Transverse colon (tissue), 4 donors: ENCODE measurements at regions not wholly inside any gene's neighbourhood (a gene's known extent, or its start where the extent isn't known, plus 50 kb on each side); places are given as distances from the start of the nearest gene placed in this dataset.

ENCODE experiments used
- EP300 ChIP-seq: sonication (generic); formaldehyde crosslinking; IDR thresholded peaks from one replicate; pipeline ENCODE4 v1.6.1; 2017; ENCODE audit warnings: antibody characterized with exemption, low read depth
- POLR2A ChIP-seq: fragments of 450-650 bp; IDR thresholded peaks from one replicate; pipeline ENCODE4 v1.6.1; 2016; ENCODE audit warnings: antibody characterized with exemption, mild to moderate bottlenecking, moderate library complexity
- POLR2AphosphoS5 ChIP-seq, 3 donors: sonication (generic); formaldehyde crosslinking; IDR thresholded peaks; one replicate each; pipeline ENCODE4 v1.6.1; 2016; ENCODE audit warnings: antibody characterized with exemption in 3 of 3
- TF ChIP-seq, protein P1 (sequence below), 5 experiments: fragments of 200-600 bp in 3 of 5; fragments of 450-650 bp in 2 of 5; sonication (generic) in 3 of 5; IDR thresholded peaks; 1 replicate in 2 of 5; 2 replicates in 3 of 5; pipeline ENCODE4 v1.5.1; 2016 to 2017; ENCODE audit warnings: antibody characterized with exemption in 5 of 5, inconsistent platforms in 3 of 5, mild to moderate bottlenecking in 2 of 5, moderate library complexity in 1 of 5

DNA sequence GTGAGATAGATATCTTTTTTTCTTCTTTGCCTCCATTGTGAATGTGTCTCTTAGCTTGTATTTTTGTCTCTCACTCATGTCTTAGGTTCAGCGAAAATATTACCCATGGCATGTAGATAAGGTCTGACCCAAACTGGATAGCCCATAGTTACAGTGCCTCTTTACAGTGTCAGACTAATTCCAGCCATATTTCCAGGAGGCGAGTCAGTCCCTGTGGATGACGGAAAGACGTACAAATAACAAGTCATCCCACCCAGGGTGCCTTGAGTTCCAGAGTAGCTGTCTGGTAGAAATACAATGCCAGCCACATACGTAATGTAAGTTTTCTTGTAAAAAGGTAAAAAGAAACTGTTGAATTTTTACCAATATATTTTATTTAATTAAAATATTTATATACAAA is 157.3 kb downstream of the ZNF281 start:
- TF ChIP-seq, protein P1, sequence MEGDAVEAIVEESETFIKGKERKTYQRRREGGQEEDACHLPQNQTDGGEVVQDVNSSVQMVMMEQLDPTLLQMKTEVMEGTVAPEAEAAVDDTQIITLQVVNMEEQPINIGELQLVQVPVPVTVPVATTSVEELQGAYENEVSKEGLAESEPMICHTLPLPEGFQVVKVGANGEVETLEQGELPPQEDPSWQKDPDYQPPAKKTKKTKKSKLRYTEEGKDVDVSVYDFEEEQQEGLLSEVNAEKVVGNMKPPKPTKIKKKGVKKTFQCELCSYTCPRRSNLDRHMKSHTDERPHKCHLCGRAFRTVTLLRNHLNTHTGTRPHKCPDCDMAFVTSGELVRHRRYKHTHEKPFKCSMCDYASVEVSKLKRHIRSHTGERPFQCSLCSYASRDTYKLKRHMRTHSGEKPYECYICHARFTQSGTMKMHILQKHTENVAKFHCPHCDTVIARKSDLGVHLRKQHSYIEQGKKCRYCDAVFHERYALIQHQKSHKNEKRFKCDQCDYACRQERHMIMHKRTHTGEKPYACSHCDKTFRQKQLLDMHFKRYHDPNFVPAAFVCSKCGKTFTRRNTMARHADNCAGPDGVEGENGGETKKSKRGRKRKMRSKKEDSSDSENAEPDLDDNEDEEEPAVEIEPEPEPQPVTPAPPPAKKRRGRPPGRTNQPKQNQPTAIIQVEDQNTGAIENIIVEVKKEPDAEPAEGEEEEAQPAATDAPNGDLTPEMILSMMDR (IDR thresholded peaks at IDR 0.05) = no peak
- TF ChIP-seq POLR2A (no peak), POLR2AphosphoS5 (IDR thresholded peaks at IDR 0.05) (no peak), EP300 (no peak)
